ENCODE measurements at regions not wholly inside any gene's neighbourhood (a gene's known extent, or its start where the extent isn't known, plus 50 kb on each side); places are given as distances from the start of the nearest gene placed in this dataset.

DNA sequence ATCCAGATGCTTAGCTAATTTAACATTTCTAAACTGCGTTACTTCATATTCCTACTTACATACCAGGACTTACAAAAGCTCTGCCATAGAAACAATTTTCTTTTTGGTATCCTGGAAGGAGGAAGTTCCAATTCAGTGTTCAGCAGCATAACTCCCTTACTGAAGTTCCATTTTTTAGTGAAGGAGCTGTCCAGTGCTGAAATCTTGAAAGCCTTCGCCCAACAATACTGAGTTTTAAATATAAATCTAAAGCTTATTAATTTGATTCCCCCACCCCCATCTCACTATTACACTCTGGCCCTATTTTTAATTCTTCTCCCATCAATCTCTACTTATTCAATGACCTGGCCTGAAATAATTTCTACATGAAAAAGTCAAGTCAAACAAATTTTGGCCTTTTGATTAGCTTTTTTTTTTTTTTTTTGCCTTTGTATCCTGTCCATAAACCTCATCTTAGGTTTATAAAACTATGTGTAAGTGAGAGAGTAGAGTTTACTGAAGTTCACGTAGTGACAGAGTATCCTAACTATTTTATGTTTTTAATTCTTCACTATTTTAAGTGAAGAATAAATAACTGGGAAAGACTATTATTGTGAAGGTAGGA is 323.0 kb upstream of the PLD5 start:
- DNase-seq = no peak
- H3K4me3 ChIP-seq = no peak overlapping the region
- TF ChIP-seq, protein P1, sequence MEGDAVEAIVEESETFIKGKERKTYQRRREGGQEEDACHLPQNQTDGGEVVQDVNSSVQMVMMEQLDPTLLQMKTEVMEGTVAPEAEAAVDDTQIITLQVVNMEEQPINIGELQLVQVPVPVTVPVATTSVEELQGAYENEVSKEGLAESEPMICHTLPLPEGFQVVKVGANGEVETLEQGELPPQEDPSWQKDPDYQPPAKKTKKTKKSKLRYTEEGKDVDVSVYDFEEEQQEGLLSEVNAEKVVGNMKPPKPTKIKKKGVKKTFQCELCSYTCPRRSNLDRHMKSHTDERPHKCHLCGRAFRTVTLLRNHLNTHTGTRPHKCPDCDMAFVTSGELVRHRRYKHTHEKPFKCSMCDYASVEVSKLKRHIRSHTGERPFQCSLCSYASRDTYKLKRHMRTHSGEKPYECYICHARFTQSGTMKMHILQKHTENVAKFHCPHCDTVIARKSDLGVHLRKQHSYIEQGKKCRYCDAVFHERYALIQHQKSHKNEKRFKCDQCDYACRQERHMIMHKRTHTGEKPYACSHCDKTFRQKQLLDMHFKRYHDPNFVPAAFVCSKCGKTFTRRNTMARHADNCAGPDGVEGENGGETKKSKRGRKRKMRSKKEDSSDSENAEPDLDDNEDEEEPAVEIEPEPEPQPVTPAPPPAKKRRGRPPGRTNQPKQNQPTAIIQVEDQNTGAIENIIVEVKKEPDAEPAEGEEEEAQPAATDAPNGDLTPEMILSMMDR (IDR thresholded peaks at IDR 0.05) = no peak
- no peak for TF ChIP-seq POLR2A (IDR thresholded peaks at IDR 0.05)

DNA sequence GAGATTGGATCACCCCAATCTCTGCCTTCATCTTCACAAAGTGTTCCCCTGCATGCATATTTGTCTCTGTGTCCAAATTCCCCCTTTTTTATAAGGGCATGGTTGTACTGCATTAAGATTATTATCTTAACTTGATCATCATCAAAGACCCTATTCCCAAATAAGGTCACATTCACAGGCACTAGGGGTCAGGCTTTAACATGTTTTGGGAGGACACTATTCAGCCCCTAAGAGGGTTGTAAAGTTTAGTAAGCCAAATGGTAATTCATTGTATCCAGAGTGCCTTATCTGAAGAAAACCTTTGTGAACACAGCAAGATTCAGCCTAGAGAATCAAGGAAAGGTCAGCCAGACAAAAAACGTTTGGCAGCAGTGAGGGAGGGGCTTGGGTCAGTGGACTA is 317.6 kb upstream of the PLD5 start:
- no peak for DNase-seq
- Histone ChIP-seq H3K4me1 (no peaks in the 10 kb centered on the region), H3K27me3 (no peaks in the 10 kb centered on the region), H3K27ac (no peak overlapping the region), H3K4me3 (no peak overlapping the region), H3K9me3 (no peaks in the 10 kb centered on the region), H3K36me3 (no peaks in the 10 kb centered on the region)
- no peak for TF ChIP-seq POLR2A (IDR thresholded peaks at IDR 0.05)
- TF ChIP-seq, protein P1 (IDR thresholded peaks at IDR 0.05) = no peak

More for the DNA sequence above, 323.0 kb upstream of the PLD5 start:
- Histone ChIP-seq H3K4me1 (no peaks in the 10 kb centered on the region), H3K27me3 (no peaks in the 10 kb centered on the region), H3K9me3 (no peaks in the 10 kb centered on the region), H3K27ac (no peak overlapping the region), H3K36me3 (no peaks in the 10 kb centered on the region)

DNA sequence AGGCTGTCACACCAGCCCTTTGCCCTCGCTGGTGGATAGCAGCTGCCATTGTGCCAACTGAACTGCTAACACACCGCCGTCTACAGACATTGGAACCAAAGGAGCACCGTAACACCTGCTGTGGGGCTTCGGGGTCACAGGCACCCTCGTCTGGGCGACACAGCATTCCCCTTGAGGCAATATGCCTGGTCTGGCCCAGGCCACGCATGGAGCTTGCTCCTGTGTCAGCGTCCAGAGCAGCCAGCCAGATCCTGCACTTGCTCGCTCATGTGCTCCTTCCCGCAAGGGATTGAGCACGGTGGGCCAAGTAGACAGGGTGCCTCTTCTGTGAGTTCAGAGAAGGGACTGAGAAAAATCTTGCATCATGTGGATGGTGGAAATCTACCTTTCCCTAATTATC is 314.6 kb upstream of the PLD5 start:
- no peaks in the 10 kb centered on the region for H3K4me1 ChIP-seq
- no peaks in the 10 kb centered on the region for H3K9me3 ChIP-seq
- no peak overlapping the region for H3K27ac ChIP-seq
- no peak for TF ChIP-seq POLR2A (IDR thresholded peaks at IDR 0.05)
- TF ChIP-seq, protein P1 (IDR thresholded peaks at IDR 0.05) = no peak
- no peak overlapping the region for H3K4me3 ChIP-seq
- no peaks in the 10 kb centered on the region for H3K27me3 ChIP-seq
- no peaks in the 10 kb centered on the region for H3K36me3 ChIP-seq
- no peak for DNase-seq

DNA sequence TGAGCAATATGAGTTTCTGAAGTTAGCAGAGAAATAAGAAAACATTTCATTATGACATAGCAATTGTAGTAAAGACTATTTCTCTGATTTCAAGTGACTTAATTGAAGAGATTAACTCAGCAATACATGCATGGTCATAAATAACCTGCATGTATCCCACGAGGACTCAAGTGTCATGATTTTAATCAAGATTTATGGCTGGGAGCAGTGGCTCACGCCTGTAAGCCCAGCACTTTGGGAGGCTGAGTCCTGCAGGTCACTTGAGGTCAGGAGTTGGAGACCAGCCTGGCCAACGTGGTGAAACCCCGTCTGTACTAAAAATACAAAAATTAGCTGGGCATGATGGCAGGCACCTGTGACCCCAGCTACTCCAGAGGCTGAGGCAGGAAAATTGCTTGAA is 311.9 kb upstream of the PLD5 start:
- H3K4me3 ChIP-seq = no peak overlapping the region
- H3K27me3 ChIP-seq = no peaks in the 10 kb centered on the region
- DNase-seq = no peak
- TF ChIP-seq POLR2A (IDR thresholded peaks at IDR 0.05) = no peak
- TF ChIP-seq, protein P1 (IDR thresholded peaks at IDR 0.05) = no peak
- no peak overlapping the region for H3K27ac ChIP-seq
- no peaks in the 10 kb centered on the region for H3K36me3 ChIP-seq
- no peaks in the 10 kb centered on the region for H3K4me1 ChIP-seq
- H3K9me3 ChIP-seq = no peaks in the 10 kb centered on the region

DNA sequence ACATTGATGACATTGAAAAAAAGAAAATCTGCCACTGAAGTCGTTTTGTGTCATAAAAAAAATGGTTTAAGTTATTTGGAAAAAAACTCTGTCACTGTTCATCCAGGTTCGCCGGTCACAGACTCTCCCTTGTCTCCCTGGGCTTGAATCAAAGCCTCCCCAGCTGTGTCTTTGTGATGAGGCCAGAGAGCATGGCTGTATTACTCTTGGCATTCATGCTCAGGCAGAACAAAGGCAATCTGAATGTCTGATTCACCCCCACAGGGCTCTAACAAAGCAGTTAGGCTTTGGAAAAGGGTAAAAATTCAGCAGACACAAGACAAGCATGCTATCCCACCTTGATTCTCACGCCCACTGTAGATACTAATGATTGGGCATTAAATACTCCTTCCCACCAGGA is 304.3 kb upstream of the PLD5 start:
- H3K4me3 ChIP-seq = no peak overlapping the region
- no peaks in the 10 kb centered on the region for H3K9me3 ChIP-seq
- no peak overlapping the region for H3K27ac ChIP-seq
- no peak for DNase-seq
- H3K36me3 ChIP-seq = no peaks in the 10 kb centered on the region
- H3K27me3 ChIP-seq = no peaks in the 10 kb centered on the region
- no peak for TF ChIP-seq POLR2A (IDR thresholded peaks at IDR 0.05)
- TF ChIP-seq, protein P1 (IDR thresholded peaks at IDR 0.05) = no peak
- H3K4me1 ChIP-seq = no peaks in the 10 kb centered on the region

DNA sequence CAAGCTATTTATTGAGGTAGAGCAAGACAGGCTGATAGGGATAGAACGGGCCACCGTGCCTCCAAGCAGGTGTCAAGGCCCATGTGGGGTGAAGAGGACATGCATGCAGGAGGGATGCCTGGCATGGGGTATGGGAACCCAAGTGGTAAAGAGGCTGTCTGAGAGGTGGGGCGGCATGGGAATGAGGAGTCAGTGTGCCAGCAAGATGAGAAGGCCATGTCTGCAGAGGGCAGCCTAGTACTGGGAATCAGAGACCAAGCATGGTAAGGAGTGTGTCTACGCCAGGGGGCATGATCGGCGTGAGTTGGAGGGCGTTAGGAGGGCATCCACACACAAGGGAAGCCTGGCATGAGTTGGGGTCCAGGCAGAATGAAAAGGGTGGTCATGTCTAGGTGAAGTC is 303.7 kb upstream of the PLD5 start:
- no peaks in the 10 kb centered on the region for H3K9me3 ChIP-seq
- H3K4me3 ChIP-seq = no peak overlapping the region
- no peaks in the 10 kb centered on the region for H3K4me1 ChIP-seq
- no peak overlapping the region for H3K27ac ChIP-seq
- no peak for TF ChIP-seq POLR2A (IDR thresholded peaks at IDR 0.05)
- TF ChIP-seq, protein P1 (IDR thresholded peaks at IDR 0.05) = no peak
- H3K36me3 ChIP-seq = no peaks in the 10 kb centered on the region
- H3K27me3 ChIP-seq = no peaks in the 10 kb centered on the region
- DNase-seq = no peak

All from Peyer's patch (tissue), 4 donors.